HG03159 (cell line): ENCODE measurements at regions not wholly inside any gene's neighbourhood (a gene's known extent, or its start where the extent isn't known, plus 50 kb on each side); places are given as distances from the start of the nearest gene placed in this dataset.

Experiments
- ATAC-seq: cut with Tn5 transposase; IDR thresholded peaks from one replicate; pipeline ENCODE4 v1.9.1; 2021; ENCODE audit warnings: mild to moderate bottlenecking, moderate library complexity; ENCODE audit not compliant: unreplicated experiment

GRCh38 chr11:15723966-15724365, 609.2 kb downstream of the INSC start:
- ATAC-seq: no peak

- no peak for ATAC-seq
Measured at GRCh38 chr11:15724601-15725000, 609.9 kb downstream of the INSC start.

- no peak for ATAC-seq
Measured at GRCh38 chr11:15725246-15725645, 610.5 kb downstream of the INSC start.

GRCh38 chr11:15726221-15726746, 611.6 kb downstream of the INSC start:
- ATAC-seq: no peak

- ATAC-seq: no peak
Measured at GRCh38 chr11:15726893-15727519, 612.3 kb downstream of the INSC start.

- ATAC-seq: no peak
Measured at GRCh38 chr11:15727520-15727914, 612.8 kb downstream of the INSC start.

- ATAC-seq: no peak
Measured at GRCh38 chr11:15728207-15728606, 613.5 kb downstream of the INSC start.

- ATAC-seq: no peak
Measured at GRCh38 chr11:15730263-15730994, 615.7 kb downstream of the INSC start.

GRCh38 chr11:15730995-15731385, 616.3 kb downstream of the INSC start:
- no peak for ATAC-seq

- ATAC-seq: no peak
Measured at GRCh38 chr11:15735706-15736105, 620.6 kb downstream of the SOX6 start.

- no peak for ATAC-seq
Measured at GRCh38 chr11:15737320-15737719, 619.0 kb downstream of the SOX6 start.

GRCh38 chr11:15738931-15739330, 617.4 kb downstream of the SOX6 start:
- ATAC-seq: no peak

GRCh38 chr11:15742626-15743519, 613.5 kb downstream of the SOX6 start:
- ATAC-seq: no peak

- no peak for ATAC-seq
Measured at GRCh38 chr11:15744693-15745092, 611.7 kb downstream of the SOX6 start.

- no peak for ATAC-seq
Measured at GRCh38 chr11:15745266-15745665, 611.1 kb downstream of the SOX6 start.

- no peak for ATAC-seq
Measured at GRCh38 chr11:15747671-15748070, 608.7 kb downstream of the SOX6 start.

GRCh38 chr11:15748132-15748531, 608.2 kb downstream of the SOX6 start:
- ATAC-seq: no peak

- no peak for ATAC-seq
Measured at GRCh38 chr11:15748741-15749140, 607.6 kb downstream of the SOX6 start.

- no peak for ATAC-seq
Measured at GRCh38 chr11:15750535-15751308, 605.6 kb downstream of the SOX6 start.

- no peak for ATAC-seq
Measured at GRCh38 chr11:15754221-15754620, 602.1 kb downstream of the SOX6 start.
